Stimulated activated CD4-positive, alpha-beta T cell treated with anti-CD3 and anti-CD28 coated beads, Interleukin-12 subunit alpha, Interleukin-12 subunit beta, amount 100 ng/mL, for 48 hours (primary cell): ENCODE measurements at regions not wholly inside any gene's neighbourhood (a gene's known extent, or its start where the extent isn't known, plus 50 kb on each side); places are given as distances from the start of the nearest gene placed in this dataset.
A peak's percentile ranks its signal among the peaks of the same experiment; 100 is the strongest.
"Not testable (repeated sequence)": the region's sequence is repeated elsewhere in the genome, so short reads cannot be mapped to it uniquely, and the experiment has no call there.

Experiments used
- DNase-seq, 3 donors: peaks; one replicate each; pipeline ENCODE4 v3.0.0-alpha.2; 2020; ENCODE audit warnings: low read depth in 2 of 3, low spot score in 1 of 3

DNA sequence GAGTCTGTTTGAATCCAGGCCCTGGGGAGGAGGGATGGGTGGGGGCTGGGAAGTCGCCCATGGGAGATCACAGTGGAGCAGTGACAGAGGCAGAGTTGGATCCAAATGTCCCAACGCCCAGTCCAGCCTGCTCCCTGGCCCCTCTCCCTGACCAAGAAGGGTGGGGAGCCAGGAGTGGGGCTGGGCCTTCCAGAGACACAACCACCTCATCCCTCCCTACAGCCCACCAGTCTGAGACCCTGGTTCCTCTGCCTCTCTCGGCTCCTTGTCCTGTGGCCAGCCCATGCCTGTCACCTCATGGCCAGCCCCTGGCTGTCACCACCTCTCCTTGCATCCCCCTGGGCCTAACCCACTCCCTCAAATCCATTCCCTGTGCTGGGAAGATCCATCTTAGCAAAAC, 71.2 kb upstream of the PRR5 start:
- no peak for DNase-seq

DNA sequence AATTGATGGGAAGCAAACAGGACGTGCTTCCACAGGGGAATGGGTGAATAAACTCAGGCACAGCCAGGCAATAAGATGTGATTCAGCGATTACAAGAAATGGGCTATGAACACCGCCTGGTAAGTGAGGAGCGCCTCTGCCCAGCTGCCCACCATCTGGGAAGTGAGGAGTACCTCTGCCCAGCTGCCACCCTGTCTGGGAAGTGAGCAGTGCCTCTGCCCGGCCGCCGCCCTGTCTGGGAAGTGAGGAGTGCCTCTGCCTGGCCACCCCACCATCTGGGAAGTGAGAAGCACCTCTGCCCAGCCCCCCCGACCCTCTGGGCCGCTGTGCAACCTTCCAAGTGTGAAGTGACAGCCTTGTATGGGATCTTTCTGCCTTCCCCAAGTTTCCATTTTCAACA, 73.2 kb upstream of the PRR5 start:
- no peak for DNase-seq

DNA sequence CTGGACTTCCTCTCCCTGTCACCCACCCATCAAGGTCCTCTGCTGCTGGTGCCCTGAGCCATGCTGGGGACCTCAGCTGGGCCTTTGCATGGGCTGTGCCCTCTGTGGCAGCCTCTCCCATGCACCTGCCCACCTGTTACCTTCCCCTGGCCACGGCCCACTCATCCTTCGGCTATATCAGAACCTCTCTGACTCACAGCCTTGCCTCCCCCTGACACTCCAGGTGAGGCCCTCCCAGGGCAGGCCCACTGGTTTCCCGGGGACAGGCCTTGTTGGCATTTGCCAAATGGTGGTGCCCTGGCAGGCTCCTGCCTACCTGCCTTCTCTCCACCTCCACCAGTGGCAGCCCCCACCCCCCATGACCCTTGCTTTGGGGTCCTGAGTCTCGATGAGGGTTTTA, 73.7 kb upstream of the PRR5 start:
- no peak for DNase-seq

GRCh38 chr22:44627521-44628139, 74.4 kb upstream of the PRR5 start:
- no peak for DNase-seq

- peak; percentile 59 to 83 (median 65) for DNase-seq
Measured at GRCh38 chr22:44625981-44626687, 75.9 kb upstream of the PRR5 start.

DNA sequence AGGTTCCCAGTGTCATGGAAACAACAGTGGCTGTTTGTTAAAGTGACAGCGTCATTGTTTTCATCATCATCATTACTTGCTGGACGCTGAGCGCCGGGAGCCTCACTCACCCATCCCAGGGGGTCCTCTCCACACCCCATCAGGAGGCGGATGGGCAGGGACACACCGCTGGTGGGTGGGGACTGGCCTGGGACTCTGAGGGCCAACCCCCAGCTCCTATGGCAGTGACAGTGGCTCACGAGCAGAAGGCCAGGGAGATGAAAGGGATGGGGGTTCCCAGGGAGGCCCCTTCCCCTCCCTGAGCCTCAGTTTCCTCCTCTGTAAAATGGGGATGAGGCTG, 76.6 kb upstream of the PRR5 start:
- DNase-seq, result no peak

DNA sequence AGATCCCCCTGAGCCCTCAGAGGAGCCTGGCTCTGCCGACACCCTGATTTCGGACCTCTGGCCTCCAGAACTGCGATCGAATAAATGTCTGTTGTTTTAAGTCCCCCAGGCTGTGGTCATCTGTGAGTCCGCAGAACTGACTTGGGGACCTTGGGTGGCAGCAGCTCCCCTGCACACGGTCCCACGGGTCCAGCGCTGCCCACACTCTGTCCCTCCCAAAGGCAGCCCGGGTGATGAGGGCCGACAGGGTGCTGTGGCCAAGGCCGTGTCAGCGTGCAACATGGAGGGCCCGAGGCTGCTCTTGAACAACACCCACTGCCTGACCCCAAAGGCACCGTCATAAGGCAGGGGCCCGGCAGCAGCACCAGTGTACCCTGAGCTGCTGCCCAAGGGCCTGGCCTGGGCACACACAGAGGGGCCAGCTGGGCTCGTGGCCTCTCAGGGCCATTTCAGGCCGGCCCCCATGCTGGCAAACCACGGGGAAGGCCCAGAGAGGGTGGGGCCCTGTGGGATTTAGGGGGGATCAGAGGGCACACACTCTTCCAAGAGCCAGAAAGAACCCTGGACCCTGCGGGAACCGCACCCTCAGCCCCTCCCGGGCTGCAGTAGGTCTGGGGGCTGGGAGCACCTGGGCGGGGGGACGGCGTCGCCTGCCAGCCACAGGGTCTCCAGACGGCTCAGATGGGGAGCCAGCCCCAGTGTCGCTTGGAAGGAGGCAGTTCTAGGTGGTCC, 77.1 kb upstream of the PRR5 start:
- DNase-seq, result no peak

GRCh38 chr22:44623771-44624510, 78.1 kb upstream of the PRR5 start:
- no peak for DNase-seq

GRCh38 chr22:44622679-44623078, 79.3 kb upstream of the PRR5 start:
- no peak for DNase-seq

DNA sequence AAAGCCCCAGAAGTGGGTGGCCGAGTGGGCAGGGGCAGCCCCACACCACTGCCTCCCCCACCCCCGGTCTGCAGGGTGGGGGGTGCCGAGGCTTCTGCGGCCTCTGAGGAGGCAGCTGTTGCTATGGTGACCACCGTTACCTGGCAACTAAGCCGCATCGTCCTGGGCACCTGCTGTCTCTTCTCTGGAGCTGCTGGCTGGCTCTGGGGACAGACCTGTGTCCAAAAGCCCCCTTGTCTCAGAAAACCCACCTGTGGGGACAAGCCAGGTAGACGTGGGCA, 79.9 kb upstream of the PRR5 start:
- peak in 1 of 3 donors; percentile 25 for DNase-seq

DNA sequence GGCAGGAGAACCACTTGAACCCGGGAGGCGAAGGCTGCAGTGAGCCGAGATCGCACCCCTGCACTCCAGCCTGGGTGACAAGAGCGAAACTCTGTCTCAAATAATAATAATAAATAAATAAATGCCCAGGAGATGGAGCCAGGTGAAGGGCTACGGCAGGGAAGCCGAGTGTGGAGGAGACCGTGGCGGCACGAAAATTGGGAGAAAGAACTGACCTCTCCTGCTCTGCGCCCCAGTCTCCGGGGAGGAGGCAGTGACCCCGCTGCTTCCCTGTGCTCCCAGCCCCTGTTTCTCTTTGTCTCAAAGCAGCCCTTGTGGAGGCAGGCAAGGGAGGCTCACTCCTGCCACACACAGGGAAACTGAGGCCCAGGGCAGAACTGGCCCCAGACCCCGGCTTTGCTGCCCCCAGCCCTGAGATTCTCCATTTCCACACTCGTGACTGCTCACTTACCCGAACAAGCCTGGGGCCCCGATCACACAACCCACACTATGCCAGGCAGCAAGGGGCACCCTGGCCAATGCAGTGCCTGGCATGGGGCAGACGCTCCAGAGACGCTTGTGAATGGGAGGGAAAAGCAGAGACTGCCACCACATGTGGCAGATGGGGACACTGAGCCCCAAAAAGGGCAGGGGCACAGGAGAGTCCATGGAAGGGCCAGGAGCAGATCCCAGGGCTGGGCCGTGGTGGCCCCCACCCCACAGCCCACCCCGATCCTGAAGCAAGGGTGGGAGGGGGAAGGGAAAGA, 80.4 kb upstream of the PRR5 start:
- no peak for DNase-seq

DNA sequence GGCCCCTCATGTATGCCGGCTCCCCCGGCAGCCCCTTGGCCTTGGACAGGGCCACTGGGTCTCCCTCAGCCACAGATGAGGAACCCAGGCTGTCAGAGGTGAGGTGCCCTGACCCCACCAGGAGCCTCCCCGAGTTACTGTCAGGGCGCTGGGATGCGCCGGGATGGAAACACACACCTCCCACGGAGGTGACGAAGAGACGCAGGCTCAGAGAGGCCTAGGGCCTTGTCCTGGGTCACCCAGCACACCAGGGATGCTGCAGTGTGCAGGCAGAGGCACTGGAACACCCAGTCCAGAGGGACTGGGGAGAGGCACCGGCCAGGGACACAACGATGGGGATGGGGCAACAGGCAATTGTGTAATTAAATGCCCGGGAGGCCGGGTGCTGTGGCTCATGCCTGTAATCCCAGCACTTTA, 81.2 kb upstream of the PRR5 start:
- DNase-seq, result no peak

- peak; percentile 44 to 69 (median 50) for DNase-seq
Measured at GRCh38 chr22:44620129-44620840, 81.7 kb upstream of the PRR5 start.

- not testable (repeated sequence) for DNase-seq
Measured at GRCh38 chr22:44619560-44620128, 82.4 kb upstream of the PRR5 start.

- DNase-seq, result not testable (repeated sequence)
Measured at GRCh38 chr22:44618910-44619309, 83.1 kb upstream of the PRR5 start.

DNA sequence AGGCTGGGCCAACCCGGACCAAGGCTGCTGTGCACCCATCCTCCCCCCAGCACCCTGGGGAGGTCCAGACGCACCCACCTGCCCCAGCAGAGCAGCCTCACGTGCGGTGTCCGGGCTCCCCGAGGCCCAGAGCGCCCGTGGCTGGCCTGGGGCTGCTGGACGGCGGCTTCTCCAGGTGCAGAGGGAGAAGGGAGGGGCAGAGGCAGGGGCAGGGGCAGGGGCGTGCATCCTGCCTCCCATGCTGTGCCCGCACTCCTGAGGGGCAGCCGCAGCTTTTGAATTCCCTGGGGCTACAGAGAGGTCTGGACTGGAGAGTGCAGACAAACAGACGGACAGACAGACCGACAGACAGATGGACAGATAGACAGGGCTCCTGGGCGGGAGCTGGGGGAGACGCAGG, 83.6 kb upstream of the PRR5 start:
- no peak for DNase-seq

DNA sequence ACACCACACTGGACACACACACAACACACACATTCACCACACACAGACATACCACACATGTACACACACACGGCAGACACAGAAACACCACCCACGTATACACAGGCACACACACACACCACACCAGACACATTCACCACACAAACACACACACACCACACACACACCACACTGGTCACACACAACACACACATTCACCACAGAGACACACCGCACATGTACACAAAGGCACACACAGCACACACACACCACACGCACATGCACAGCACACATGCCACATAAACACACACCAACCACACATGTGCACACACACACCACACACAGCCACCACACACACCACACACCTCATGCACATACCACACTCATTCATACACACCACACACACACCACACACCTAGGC, 84.2 kb upstream of the PRR5 start:
- no peak for DNase-seq

DNA sequence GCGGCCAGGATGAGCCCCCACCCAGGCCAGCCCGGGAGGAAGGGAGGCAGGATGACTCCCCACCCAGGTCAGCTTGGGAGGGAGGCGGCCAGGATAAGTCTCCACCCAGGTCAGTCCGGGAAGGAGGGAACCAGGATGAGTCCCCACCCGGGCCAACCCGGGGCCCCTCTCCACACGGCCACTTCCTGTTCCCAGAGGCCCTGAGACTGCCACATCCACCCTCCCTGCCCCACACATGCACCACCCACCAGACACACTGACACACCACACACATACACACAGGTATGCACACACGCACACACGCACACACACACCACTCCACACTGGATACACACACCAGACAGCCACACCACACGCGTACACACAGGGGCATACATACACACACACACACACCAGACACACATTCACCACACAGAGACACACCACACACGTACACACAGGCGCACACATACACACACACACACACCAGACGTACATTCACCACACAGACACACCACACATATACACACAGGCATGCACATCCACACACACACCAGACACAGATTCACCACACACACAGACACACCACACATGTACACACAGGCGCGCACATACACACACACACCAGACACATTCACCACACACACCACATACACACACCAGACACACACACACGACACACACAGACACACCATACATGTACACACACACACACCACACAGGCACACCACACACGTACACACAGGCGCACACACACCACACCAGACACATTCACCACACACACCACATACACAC, 84.9 kb upstream of the PRR5 start:
- DNase-seq, result no peak

- DNase-seq, result no peak
Measured at GRCh38 chr22:44616461-44616860, 85.5 kb upstream of the PRR5 start.
